ENCODE measurements at regions not wholly inside any gene's neighbourhood (a gene's known extent, or its start where the extent isn't known, plus 50 kb on each side); places are given as distances from the start of the nearest gene placed in this dataset.

GRCh38 chr5:56456002-56456401 lies 222.9 kb upstream of the ANKRD55 start:
- no peak for DNase-seq
- no peak for TF ChIP-seq CTCF (IDR thresholded peaks at IDR 0.05)
- H3K27me3 Mint-ChIP-seq (ENCODE audit: low read depth in 3 of 3) = peaks cover 0 to 3% (median 0%) of the 10 kb centered on the region in 3 donors
- Histone ChIP-seq H3K27me3 (ENCODE audit: control insufficient read depth in 2 of 2, insufficient read depth in 2 of 2, low read length in 2 of 2) (no peaks in the 10 kb centered on the region), H3K4me2 (replicated peaks; ENCODE audit: extremely low read depth, low read length, poor library complexity, severe bottlenecking) (no peak overlapping the region), H3K9ac (ENCODE audit: insufficient read depth, low read length, poor library complexity, severe bottlenecking) (no peak overlapping the region), H3K9me3 (replicated peaks in 1 of 2; ENCODE audit: control insufficient read depth in 1 of 2, insufficient read depth in 1 of 2, low read length in 2 of 2) (no peaks in the 10 kb centered on the region), H3K79me2 (ENCODE audit: insufficient read depth, low read length) (no peaks in the 10 kb centered on the region), H4K20me1 (ENCODE audit: insufficient read depth, low read length) (no peaks in the 10 kb centered on the region), H3K4me3 (replicated peaks in 1 of 3; ENCODE audit: low read depth in 2 of 3, low read length in 3 of 3) (no peak overlapping the region), H3K27ac (ENCODE audit: low read depth in 1 of 2, low read length in 2 of 2) (no peak overlapping the region), H3K36me3 (replicated peaks in 1 of 2; ENCODE audit: control insufficient read depth in 1 of 2, insufficient read depth in 2 of 2, low read length in 2 of 2) (no peaks in the 10 kb centered on the region), H2AFZ (ENCODE audit: insufficient read depth, low read depth, low read length, poor library complexity, severe bottlenecking) (no peak overlapping the region), H3K4me1 (ENCODE audit: control insufficient read depth in 1 of 2, insufficient read depth in 2 of 2, low read length in 2 of 2) (peaks cover 0 to 5% of the 10 kb centered on the region in 2 donors)
- H3K4me1 Mint-ChIP-seq = peaks cover 15% of the 10 kb centered on the region
- peaks cover 0 to 2% of the 10 kb centered on the region in 2 donors for H3K36me3 Mint-ChIP-seq
- intact Hi-C loops (cut with micrococcal nuclease) = no loop called here
- H3K9me3 Mint-ChIP-seq = peaks cover 0 to 3% (median 0%) of the 10 kb centered on the region in 7 donors
- no peak overlapping the region for H3K4me3 Mint-ChIP-seq
- no peak overlapping the region for H3K27ac Mint-ChIP-seq
- WGBS (ENCODE audit: insufficient coverage) = 100% methylated on average over 2 of the region's 4 CpGs

- Histone ChIP-seq H4K20me1 (ENCODE audit: insufficient read depth, low read length) (no peaks in the 10 kb centered on the region), H3K36me3 (replicated peaks in 1 of 2; ENCODE audit: control insufficient read depth in 1 of 2, insufficient read depth in 2 of 2, low read length in 2 of 2) (no peaks in the 10 kb centered on the region), H3K79me2 (ENCODE audit: insufficient read depth, low read length) (no peaks in the 10 kb centered on the region), H3K4me1 (ENCODE audit: control insufficient read depth in 1 of 2, insufficient read depth in 2 of 2, low read length in 2 of 2) (peaks cover 0 to 5% of the 10 kb centered on the region in 2 donors), H3K27ac (ENCODE audit: low read depth in 1 of 2, low read length in 2 of 2) (no peak overlapping the region), H3K9me3 (replicated peaks in 1 of 2; ENCODE audit: control insufficient read depth in 1 of 2, insufficient read depth in 1 of 2, low read length in 2 of 2) (no peaks in the 10 kb centered on the region), H3K9ac (ENCODE audit: insufficient read depth, low read length, poor library complexity, severe bottlenecking) (no peak overlapping the region), H3K4me2 (replicated peaks; ENCODE audit: extremely low read depth, low read length, poor library complexity, severe bottlenecking) (no peak overlapping the region), H2AFZ (ENCODE audit: insufficient read depth, low read depth, low read length, poor library complexity, severe bottlenecking) (no peak overlapping the region), H3K27me3 (ENCODE audit: control insufficient read depth in 2 of 2, insufficient read depth in 2 of 2, low read length in 2 of 2) (no peaks in the 10 kb centered on the region), H3K4me3 (replicated peaks in 1 of 3; ENCODE audit: low read depth in 2 of 3, low read length in 3 of 3) (no peak overlapping the region)
- DNase-seq = no peak
- peak overlapping the region in 2 of 7 donors; percentile 11 to 40 for H3K27ac Mint-ChIP-seq
- H3K36me3 Mint-ChIP-seq = peaks cover 0 to 2% of the 10 kb centered on the region in 2 donors
- peaks cover 0 to 3% (median 0%) of the 10 kb centered on the region in 7 donors for H3K9me3 Mint-ChIP-seq
- TF ChIP-seq CTCF (IDR thresholded peaks at IDR 0.05) = no peak
- H3K4me3 Mint-ChIP-seq = no peak overlapping the region
- peaks cover 0 to 3% (median 0%) of the 10 kb centered on the region in 3 donors for H3K27me3 Mint-ChIP-seq (ENCODE audit: low read depth in 3 of 3)
- H3K4me1 Mint-ChIP-seq = peaks cover 15% of the 10 kb centered on the region
- intact Hi-C loops (cut with micrococcal nuclease) = no loop called here
- WGBS (ENCODE audit: insufficient coverage) = 86% methylated on average over 4 of the region's 4 CpGs
Measured at GRCh38 chr5:56455417-56455816, 222.3 kb upstream of the ANKRD55 start.
